SW 1271 (cell line): ENCODE measurements at regions not wholly inside any gene's neighbourhood (a gene's known extent, or its start where the extent isn't known, plus 50 kb on each side); places are given as distances from the start of the nearest gene placed in this dataset.

Experiments
- DNase-seq, 2 experiments: peaks; one replicate each; lab custom pipeline; 2025; lab: John Stamatoyannopoulos, UW

- DNase-seq: no peak
These were observed 308.9 kb upstream of the MMS22L start for GRCh38 chr6:97591955-97592354.

DNA sequence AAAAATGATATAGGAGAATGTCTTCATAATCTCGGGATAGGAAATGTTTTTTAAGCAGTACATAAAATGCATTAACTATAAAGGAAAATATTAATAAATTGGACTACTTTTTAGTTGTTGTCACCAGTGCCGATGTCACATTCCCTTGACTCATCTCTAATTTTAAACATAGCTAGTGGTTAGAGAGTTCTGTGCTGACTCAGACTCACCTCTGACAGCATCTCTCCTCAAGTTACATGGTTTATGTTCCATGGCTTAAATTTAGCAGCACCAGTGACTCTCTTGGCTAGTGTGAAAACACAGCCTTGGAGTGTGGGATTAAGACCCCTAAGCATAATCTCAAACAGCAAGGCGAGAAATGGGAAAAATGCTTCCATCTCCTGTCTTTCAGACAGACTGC lies 311.8 kb upstream of the MMS22L start:
- DNase-seq: no peak

GRCh38 chr6:97621111-97621510 lies 338.1 kb upstream of the MMS22L start:
- DNase-seq: no peak

DNA sequence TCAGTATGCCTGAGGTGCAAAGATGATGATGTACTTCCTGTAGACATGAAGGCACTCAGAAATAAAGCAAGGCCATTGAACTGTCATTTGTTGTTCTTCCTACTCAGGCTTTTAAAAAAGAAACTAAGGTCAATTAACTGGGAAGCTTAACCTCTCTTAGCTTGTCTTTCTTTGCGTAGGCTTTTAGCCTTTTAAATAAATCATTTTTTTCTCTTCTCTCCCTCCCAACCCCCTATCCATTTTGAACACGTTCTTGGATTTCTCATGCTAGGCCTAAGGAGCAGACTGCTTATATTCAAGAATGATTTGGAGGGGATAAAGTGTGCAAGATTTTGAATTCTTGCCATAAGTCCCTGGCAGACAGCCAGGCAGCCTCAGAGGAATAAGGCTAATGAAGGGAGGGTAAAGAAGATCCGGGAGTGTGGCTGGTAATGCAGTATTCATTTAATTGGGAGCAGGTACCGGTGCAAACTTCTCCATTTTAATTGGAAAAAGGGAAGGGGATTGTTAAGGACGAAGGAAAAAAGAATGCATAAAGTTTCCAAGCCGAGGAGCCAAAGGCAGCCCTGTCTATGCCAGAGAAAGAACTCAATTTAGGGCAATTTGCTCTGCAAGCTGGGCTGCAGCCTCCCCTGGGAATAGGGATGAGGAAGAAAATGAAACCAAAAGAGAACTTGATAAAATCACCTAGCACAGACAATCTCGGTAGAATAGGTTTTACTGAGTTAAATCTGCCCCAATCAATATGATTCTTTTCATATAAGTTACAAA lies 343.8 kb upstream of the MMS22L start:
- no peak for DNase-seq

GRCh38 chr6:97629180-97629579 lies 346.2 kb upstream of the MMS22L start:
- no peak for DNase-seq

GRCh38 chr6:97630604-97631003 lies 347.6 kb upstream of the MMS22L start:
- DNase-seq: no peak

DNA sequence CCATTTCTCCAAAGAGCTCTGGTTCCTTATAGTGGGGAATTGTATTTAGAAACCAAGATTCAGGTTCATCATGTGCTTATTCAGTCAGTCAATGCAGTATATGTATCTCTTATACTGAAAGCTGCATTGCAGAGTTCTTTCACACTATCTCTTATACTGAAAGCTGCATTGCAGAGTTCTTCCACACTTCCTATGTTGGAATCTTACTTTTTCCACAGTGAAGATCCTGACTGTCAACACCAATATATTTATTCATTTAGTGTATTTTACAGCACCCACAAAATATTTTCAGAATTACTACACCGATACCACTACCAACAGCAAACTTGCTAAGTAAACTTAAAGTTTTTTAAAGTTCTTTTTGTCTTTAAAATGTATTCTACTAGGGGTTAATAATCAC lies 349.3 kb upstream of the MMS22L start:
- DNase-seq: no peak

- no peak for DNase-seq
These were observed 356.7 kb upstream of the MMS22L start for GRCh38 chr6:97639702-97640101.

GRCh38 chr6:97644353-97644752 lies 361.3 kb upstream of the MMS22L start:
- DNase-seq: no peak

DNA sequence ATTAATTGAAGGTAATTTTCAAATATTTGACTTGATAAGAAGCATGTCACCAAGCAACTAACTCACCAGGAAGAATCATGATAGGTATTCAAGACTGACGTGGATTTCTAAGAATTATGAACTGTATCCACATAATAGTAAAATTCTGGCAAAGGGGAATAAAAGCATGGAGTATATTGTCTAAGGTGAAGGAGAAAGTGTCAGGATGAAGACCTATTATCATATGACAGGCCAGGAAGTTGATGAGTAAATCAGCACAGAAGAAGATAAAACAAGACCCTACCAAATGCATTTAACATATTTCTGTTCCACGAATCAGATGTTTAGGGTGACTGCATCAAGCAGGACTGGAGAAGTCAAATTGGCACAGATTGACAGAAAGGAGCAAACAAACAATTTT lies 362.7 kb upstream of the MMS22L start:
- DNase-seq: no peak

GRCh38 chr6:97653076-97653475 lies 370.1 kb upstream of the MMS22L start:
- no peak for DNase-seq

- DNase-seq: no peak
These were observed 370.5 kb upstream of the MMS22L start for GRCh38 chr6:97653517-97653916.

DNA sequence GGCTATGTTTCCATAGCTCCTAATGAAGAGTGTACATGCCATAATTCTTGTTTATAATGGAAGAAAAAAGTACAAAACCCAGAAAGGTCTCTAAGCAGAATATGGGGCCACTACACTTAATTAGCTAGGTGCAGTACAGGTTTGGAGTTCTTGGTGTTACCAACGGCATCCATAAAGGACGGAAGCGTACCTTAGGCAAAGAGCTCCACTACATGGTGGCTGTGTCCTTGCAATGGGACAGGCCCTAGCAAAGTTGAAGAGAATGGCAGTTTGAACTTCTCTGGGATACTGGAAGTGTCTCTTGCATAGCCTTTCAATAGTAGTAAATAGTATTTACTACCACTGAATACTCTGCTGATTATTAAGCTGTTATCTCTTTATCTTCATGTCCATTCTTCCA lies 371.7 kb upstream of the MMS22L start:
- no peak for DNase-seq

DNA sequence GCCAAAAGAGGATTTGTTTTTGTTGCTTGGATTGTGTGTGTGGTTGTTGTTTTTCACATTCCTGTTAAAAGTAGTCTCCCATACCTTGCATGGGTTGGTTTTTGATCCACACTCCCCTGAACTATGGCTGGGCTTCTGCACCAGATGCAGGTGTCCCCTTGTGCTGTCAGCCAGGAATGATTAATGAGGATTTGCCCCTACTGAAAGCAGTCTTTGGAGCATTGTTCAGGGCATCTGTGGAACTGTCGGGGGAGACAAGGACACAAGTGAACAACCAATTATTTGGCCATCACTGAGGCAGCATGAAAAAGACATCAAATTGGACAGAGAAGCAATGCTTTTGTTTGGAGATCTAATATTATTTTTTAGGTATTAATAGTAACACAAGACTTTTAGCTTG lies 373.2 kb upstream of the MMS22L start:
- DNase-seq: no peak

GRCh38 chr6:97656706-97657350 lies 373.8 kb upstream of the MMS22L start:
- no peak for DNase-seq

DNA sequence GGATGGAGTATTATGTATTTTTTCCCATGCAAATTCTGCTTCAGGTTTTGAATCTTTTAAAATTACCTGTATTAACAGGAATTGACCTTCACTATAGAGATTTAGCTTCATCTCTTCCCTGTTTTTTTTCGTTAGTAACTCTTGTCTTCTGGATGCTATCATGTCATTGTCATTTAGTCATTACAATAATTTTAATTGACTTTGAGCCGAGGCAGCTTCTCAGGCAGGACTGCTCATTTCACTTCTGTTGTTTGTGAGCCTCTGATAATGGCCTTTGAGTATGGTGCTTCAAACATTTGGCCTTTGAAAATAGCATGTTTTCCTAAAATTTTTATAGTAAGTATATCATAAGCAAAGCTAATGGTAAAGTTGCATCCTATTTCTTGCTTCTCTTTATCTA lies 375.1 kb upstream of the MMS22L start:
- DNase-seq: no peak

GRCh38 chr6:97663252-97663651 lies 380.2 kb upstream of the MMS22L start:
- no peak for DNase-seq

DNA sequence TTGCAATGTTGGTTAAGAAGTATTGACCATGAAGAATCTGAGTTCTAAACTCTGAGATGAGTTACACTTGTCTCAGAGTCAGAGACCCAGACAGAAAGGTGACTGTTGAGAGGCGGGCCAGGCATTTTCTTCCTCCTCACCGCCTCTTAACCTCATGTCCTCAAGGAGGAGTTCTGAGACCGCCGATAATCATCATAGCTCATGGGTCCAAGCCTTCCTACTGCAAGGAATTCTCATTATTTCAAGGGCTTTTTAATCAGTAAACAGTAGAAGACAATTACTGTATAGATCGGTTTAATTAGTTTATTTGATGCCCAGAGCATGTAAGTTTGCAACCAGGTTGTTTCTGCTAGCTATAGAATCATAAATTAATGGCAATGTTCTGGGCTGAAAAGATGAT lies 382.4 kb upstream of the MMS22L start:
- DNase-seq: no peak

- no peak for DNase-seq
These were observed 383.9 kb upstream of the MMS22L start for GRCh38 chr6:97666889-97667288.

DNA sequence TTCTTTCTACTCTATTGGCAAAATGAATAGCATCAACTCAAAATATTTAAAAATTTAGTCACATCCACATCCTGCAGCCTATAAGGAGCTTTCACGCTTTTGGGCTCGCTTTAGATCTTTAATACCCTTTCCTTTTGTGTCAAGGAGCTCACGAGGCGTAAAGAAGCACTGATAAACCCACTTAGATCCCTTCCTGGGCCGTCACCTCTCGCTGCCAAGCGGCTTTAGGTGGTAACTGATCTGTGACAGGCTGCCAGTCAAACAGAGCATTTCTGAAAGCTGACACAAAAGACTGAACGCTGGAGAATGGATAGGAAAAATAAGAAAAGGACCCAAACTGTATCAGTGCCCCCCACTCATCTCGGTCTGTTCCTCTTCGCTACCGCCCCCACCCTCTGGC lies 385.7 kb upstream of the MMS22L start:
- DNase-seq: no peak

DNA sequence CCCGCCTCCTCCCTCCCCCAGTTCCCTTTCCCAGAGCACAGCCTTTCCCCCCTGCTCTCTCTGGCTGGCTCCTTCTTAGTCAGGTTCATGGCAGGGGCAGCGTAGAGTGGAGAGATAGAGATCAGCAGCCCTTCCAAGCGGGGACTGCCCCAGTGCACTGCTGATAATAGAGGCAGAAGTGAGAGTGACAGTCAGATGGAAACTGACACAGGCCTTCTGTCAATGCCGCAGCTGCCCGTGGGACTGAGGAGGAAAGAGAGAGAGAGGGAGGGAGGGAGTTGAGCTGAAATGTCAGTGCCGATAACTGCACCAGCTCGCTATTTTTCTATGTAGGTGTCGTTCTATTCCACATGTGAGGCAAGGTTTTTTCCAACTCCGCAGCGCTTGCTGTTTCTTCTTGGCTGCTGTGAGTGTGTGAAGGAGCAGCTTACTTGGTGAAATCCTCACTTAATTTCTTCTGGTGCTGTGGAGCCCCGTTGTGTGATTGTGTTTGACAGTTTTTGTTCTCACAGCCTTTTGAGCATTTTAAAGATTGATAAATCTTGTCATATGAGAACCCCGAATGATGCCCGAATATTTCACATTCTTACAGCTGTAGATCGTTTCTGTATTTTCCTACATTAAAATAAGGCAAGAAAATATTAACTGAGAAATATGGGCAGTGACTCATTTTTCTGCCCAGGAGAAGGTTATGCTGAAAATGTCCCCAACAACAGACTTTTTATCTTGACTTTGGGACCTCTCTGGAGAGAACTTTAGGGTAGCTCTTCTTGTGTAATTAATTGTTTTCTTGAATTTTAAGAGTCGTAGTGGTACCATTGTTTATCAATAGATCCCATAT lies 386.4 kb upstream of the MMS22L start:
- DNase-seq: no peak

DNA sequence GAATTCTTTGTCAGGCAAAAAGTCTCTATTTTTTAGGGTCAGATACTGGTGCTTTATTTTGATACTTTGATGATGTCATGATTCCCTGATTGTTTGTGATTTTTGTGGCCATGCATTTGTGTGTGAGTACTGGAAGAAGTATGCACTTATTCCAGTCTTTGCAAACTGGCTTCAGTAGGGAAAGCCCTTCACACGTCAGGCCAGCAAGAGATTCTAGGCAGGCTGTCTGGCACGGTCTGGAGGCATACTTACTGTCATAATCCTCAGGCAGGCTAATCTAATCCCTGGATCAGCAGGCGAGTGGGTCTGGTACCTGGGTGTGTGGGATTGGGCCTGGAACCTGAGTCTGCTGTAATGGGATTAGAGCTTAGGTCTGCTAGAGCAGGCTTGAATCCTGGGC lies 391.8 kb upstream of the MMS22L start:
- DNase-seq: no peak

DNA sequence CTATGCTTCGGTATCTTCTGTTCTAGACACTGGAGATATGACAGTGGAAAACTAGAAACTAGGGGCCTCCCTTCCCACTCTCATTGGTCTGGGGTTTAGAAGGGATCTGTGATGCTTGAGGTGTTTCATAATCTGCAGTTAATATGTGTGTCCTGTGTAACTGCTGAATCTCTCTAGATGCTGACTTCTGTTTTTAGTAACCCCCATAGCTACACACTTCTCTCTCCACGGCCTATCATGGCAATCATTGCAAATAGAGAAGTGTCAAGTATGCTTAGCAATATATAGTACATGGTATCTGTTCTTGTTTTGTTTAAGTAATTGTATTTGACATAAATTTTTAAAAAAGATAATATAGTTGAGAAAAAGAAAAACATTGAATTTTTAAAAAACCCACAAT lies 394.6 kb upstream of the MMS22L start:
- DNase-seq: no peak
